ENCODE measurements at regions not wholly inside any gene's neighbourhood (a gene's known extent, or its start where the extent isn't known, plus 50 kb on each side); places are given as distances from the start of the nearest gene placed in this dataset.

- TF ChIP-seq CEBPZ (IDR thresholded peaks at IDR 0.05; ENCODE audit: low read depth, low read length), result no peak
- no peak for TF ChIP-seq BCLAF1 (IDR thresholded peaks at IDR 0.05)
- TF ChIP-seq MXI1 (IDR thresholded peaks at IDR 0.05; ENCODE audit: low read depth, low read length), result no peak
- TF ChIP-seq ZBTB40 (IDR thresholded peaks at IDR 0.05; ENCODE audit: borderline replicate concordance), result no peak
- no peak for TF ChIP-seq ETV6 (conservative IDR thresholded peaks at IDR 0.05 in 1 of 2, IDR thresholded peaks at IDR 0.05 in 1 of 2; ENCODE audit: borderline replicate concordance in 1 of 2, low read depth in 1 of 2)
- no peak for TF ChIP-seq ASH2L (IDR thresholded peaks at IDR 0.05; ENCODE audit: borderline replicate concordance, low read depth)
- no peak for TF ChIP-seq ZNF217 (IDR thresholded peaks at IDR 0.05)
These were observed 206.8 kb upstream of the ATP10B start (continued) for GRCh38 chr5:161058781-161059180.

All from GM12878 (cell line).